ENCODE measurements at regions not wholly inside any gene's neighbourhood (a gene's known extent, or its start where the extent isn't known, plus 50 kb on each side); places are given as distances from the start of the nearest gene placed in this dataset.

DNA sequence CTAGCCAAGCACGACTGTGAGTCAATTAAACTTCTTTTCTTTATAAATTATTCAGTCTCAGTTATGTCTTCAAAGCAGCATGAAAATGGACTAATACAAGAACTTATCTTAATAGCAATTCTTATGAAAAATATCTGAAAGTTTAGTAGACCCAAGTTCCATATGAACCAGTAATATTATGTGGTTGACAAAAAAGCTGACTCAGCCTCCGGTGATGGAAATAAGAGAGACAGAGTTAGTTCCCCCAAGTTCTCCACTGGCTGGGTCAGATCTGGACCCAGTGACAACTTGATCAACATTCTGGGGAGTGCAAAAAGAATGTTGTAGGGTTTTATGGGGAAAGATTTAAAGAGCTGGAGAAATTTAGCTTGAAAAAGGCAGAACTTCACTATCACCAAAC is 72.5 kb upstream of the DNAH14 start:
- no peak for TF ChIP-seq CTCF (conservative IDR thresholded peaks at IDR 0.05)
- TF ChIP-seq EZH2 (IDR thresholded peaks at IDR 0.05; ENCODE audit: low read depth) = no peak
